Glomerular visceral epithelial cell (primary cell): ENCODE measurements at regions not wholly inside any gene's neighbourhood (a gene's known extent, or its start where the extent isn't known, plus 50 kb on each side); places are given as distances from the start of the nearest gene placed in this dataset.
"Not testable (repeated sequence)": the region's sequence is repeated elsewhere in the genome, so short reads cannot be mapped to it uniquely, and the experiment has no call there.

Experiments
- DNase-seq: peaks from one replicate; pipeline ENCODE4 v3.0.0-alpha.2; 2016; ENCODE audit errors: extremely low spot score

- DNase-seq: not testable (repeated sequence)
Measured at GRCh38 chr6:26957399-26958127, 289.9 kb upstream of the PRSS16 start.

- DNase-seq: not testable (repeated sequence)
Measured at GRCh38 chr6:26961236-26961635, 286.3 kb upstream of the PRSS16 start.

GRCh38 chr6:27002447-27002846 lies 245.1 kb upstream of the PRSS16 start:
- DNase-seq: no peak

- DNase-seq: no peak
Measured at GRCh38 chr6:27007020-27007419, 240.5 kb upstream of the PRSS16 start.

GRCh38 chr6:27008613-27009012 lies 238.9 kb upstream of the PRSS16 start:
- not testable (repeated sequence) for DNase-seq

- not testable (repeated sequence) for DNase-seq
Measured at GRCh38 chr6:27014053-27014452, 233.4 kb upstream of the PRSS16 start.

GRCh38 chr6:27016689-27017088 lies 230.8 kb upstream of the PRSS16 start:
- no peak for DNase-seq

- DNase-seq: not testable (repeated sequence)
Measured at GRCh38 chr6:27018401-27018800, 229.1 kb upstream of the PRSS16 start.

- DNase-seq: peak; percentile 91
Measured at GRCh38 chr6:27019651-27020552, 227.6 kb upstream of the PRSS16 start.

- no peak for DNase-seq
Measured at GRCh38 chr6:27020553-27020880, 227.0 kb upstream of the PRSS16 start.

- DNase-seq: no peak
Measured at GRCh38 chr6:27023664-27024063, 223.8 kb upstream of the PRSS16 start.

- DNase-seq: no peak
Measured at GRCh38 chr6:27025351-27025750, 222.2 kb upstream of the PRSS16 start.

- no peak for DNase-seq
Measured at GRCh38 chr6:27026361-27026760, 221.1 kb upstream of the PRSS16 start.

- peak; percentile 66 for DNase-seq
Measured at GRCh38 chr6:27031302-27031701, 216.2 kb upstream of the PRSS16 start.

- DNase-seq: no peak
Measured at GRCh38 chr6:27038498-27038897, 209.0 kb upstream of the PRSS16 start.

GRCh38 chr6:27040244-27041042 lies 207.1 kb upstream of the PRSS16 start:
- DNase-seq: no peak

GRCh38 chr6:27043244-27043643 lies 204.3 kb upstream of the PRSS16 start:
- DNase-seq: no peak

GRCh38 chr6:27045131-27045530 lies 202.4 kb upstream of the PRSS16 start:
- not testable (repeated sequence) for DNase-seq

- not testable (repeated sequence) for DNase-seq
Measured at GRCh38 chr6:27047725-27048124, 199.8 kb upstream of the PRSS16 start.

GRCh38 chr6:27049863-27050781 lies 197.4 kb upstream of the PRSS16 start:
- no peak for DNase-seq

GRCh38 chr6:27052082-27052730 lies 195.3 kb upstream of the PRSS16 start:
- DNase-seq: peak; percentile 51
